22Rv1 (cell line): ENCODE measurements at regions not wholly inside any gene's neighbourhood (a gene's known extent, or its start where the extent isn't known, plus 50 kb on each side); places are given as distances from the start of the nearest gene placed in this dataset.

ENCODE experiments used
- H3K27ac ChIP-seq: fragments of 450-650 bp; 2 replicates; pipeline ENCODE4 v1.5.1; 2017
- CTCF ChIP-seq: fragments of 450-650 bp; IDR thresholded peaks from 2 replicates; pipeline ENCODE4 v1.5.1; 2017; ENCODE audit warnings: mild to moderate bottlenecking
- ZFX ChIP-seq: fragments of 450-650 bp; IDR thresholded peaks from 2 replicates; pipeline ENCODE4 v1.6.1; 2017; ENCODE audit warnings: antibody characterized with exemption, borderline replicate concordance

GRCh38 chr6:22656706-22657351, 87.5 kb downstream of the HDGFL1 start:
- no peak overlapping the region for H3K27ac ChIP-seq
- no peak for TF ChIP-seq ZFX
- no peak for TF ChIP-seq CTCF

- H3K27ac ChIP-seq: no peak overlapping the region
- no peak for TF ChIP-seq CTCF
- TF ChIP-seq ZFX: no peak
These were observed 88.1 kb downstream of the HDGFL1 start for GRCh38 chr6:22657352-22657980.

GRCh38 chr6:22658183-22658582, 88.8 kb downstream of the HDGFL1 start:
- TF ChIP-seq ZFX (no peak), CTCF (no peak)
- no peak overlapping the region for H3K27ac ChIP-seq

- TF ChIP-seq ZFX: no peak
- TF ChIP-seq CTCF: no peak
- H3K27ac ChIP-seq: no peak overlapping the region
These were observed 89.6 kb downstream of the HDGFL1 start for GRCh38 chr6:22658934-22659333.

- TF ChIP-seq ZFX (no peak), CTCF (no peak)
- H3K27ac ChIP-seq: no peak overlapping the region
These were observed 95.6 kb downstream of the HDGFL1 start for GRCh38 chr6:22664968-22665367.

GRCh38 chr6:22666021-22666420, 96.7 kb downstream of the HDGFL1 start:
- no peak for TF ChIP-seq CTCF

GRCh38 chr6:22666586-22666985, 97.2 kb downstream of the HDGFL1 start:
- no peak for TF ChIP-seq CTCF
- TF ChIP-seq ZFX: no peak
- no peak overlapping the region for H3K27ac ChIP-seq

More at GRCh38 chr6:22666021-22666420, 96.7 kb downstream of the HDGFL1 start:
- H3K27ac ChIP-seq: no peak overlapping the region
